ENCODE measurements at regions not wholly inside any gene's neighbourhood (a gene's known extent, or its start where the extent isn't known, plus 50 kb on each side); places are given as distances from the start of the nearest gene placed in this dataset.

DNA sequence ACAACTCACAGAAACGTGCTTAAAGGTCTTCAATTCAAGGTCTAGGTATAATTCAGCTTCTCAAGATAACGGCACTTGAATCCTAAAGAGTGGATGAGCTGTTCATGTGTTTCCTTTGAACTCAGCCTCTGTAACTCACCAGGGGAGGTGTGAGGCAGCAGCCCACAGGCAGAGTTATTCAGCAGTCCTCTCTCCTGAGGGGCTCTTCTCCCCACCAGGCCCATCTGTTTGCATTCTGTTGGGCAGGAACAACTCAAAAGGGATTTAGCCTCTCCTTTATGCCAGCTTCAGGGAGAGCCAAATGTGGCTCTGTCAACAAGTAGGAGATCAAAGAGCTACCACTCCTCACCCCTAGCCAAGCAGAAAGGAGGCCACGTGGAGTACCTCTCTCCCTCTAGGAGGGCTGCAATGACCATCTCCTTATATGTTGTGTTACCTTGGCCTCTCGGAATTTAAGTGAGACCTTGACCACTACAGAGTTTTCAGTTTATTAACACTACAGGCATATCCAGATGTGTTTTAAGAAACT is 151.2 kb downstream of the SPATA18 start:
- Histone ChIP-seq H3K27me3 (ENCODE audit: control insufficient read depth in 1 of 2, insufficient read depth in 1 of 2, low read length in 2 of 2) (no peaks in the 10 kb centered on the region), H3K79me1 (replicated peaks; ENCODE audit: low read length, poor library complexity, severe bottlenecking) (no peaks in the 10 kb centered on the region), H2BK5ac (ENCODE audit: low read depth, low read length, poor library complexity, severe bottlenecking) (no peak overlapping the region), H3K9me3 (ENCODE audit: control insufficient read depth, low read length) (no peaks in the 10 kb centered on the region), H3K18ac (ENCODE audit: low read depth in 1 of 2, low read length in 2 of 2) (no peak overlapping the region), H3K9ac (ENCODE audit: low read length) (no peak overlapping the region), H4K8ac (ENCODE audit: low read length) (no peak overlapping the region), H4K91ac (ENCODE audit: low read length) (no peak overlapping the region), H3K4me2 (ENCODE audit: low read length, poor library complexity, severe bottlenecking) (no peak overlapping the region), H2BK12ac (ENCODE audit: low read length in 2 of 2) (no peak overlapping the region), H2AK5ac (ENCODE audit: low read length, severe bottlenecking) (no peak overlapping the region), H3K4me1 (ENCODE audit: control insufficient read depth, insufficient read depth, low read depth, low read length) (peaks cover 6% of the 10 kb centered on the region), H3K27ac (ENCODE audit: low read length, poor library complexity, severe bottlenecking) (no peak overlapping the region), H3K23ac (ENCODE audit: low read length in 2 of 2) (no peak overlapping the region), H2BK120ac (ENCODE audit: low read depth, low read length) (no peak overlapping the region), H3K4ac (ENCODE audit: low read depth in 1 of 2, low read length in 2 of 2) (no peak overlapping the region), H2BK15ac (ENCODE audit: low read depth, poor library complexity, severe bottlenecking) (no peak overlapping the region), H2AFZ (ENCODE audit: low read depth, low read length) (no peak overlapping the region), H3K4me3 (ENCODE audit: insufficient read depth in 1 of 2, low read depth in 1 of 2, low read length in 2 of 2) (peak overlapping the region in 1 of 2 experiments; percentile 8), H3K14ac (ENCODE audit: low read length in 2 of 2) (no peak overlapping the region), H3K36me3 (ENCODE audit: control insufficient read depth in 1 of 2, insufficient read depth in 2 of 2, low read depth in 1 of 2, low read length in 2 of 2) (peaks cover 0 to 5% of the 10 kb centered on the region in 2 experiments)
- no peak for DNase-seq
- 16% methylated on average over 3 of the region's 4 CpGs for WGBS

GRCh38 chr4:52202931-52203330 is 151.8 kb downstream of the SPATA18 start:
- no CpG with 5 or more reads among the region's 1 CpG for WGBS
- Histone ChIP-seq H3K9ac (ENCODE audit: low read length) (peak overlapping the region; percentile 27), H3K27ac (ENCODE audit: low read length, poor library complexity, severe bottlenecking) (no peak overlapping the region), H3K4me2 (ENCODE audit: low read length, poor library complexity, severe bottlenecking) (no peak overlapping the region), H3K27me3 (ENCODE audit: control insufficient read depth in 1 of 2, insufficient read depth in 1 of 2, low read length in 2 of 2) (no peaks in the 10 kb centered on the region), H3K4ac (ENCODE audit: low read depth in 1 of 2, low read length in 2 of 2) (no peak overlapping the region), H3K18ac (ENCODE audit: low read depth in 1 of 2, low read length in 2 of 2) (no peak overlapping the region), H3K79me1 (replicated peaks; ENCODE audit: low read length, poor library complexity, severe bottlenecking) (no peaks in the 10 kb centered on the region), H3K4me1 (ENCODE audit: control insufficient read depth, insufficient read depth, low read depth, low read length) (peaks cover 6% of the 10 kb centered on the region), H4K8ac (ENCODE audit: low read length) (no peak overlapping the region), H2BK5ac (ENCODE audit: low read depth, low read length, poor library complexity, severe bottlenecking) (no peak overlapping the region), H2BK12ac (ENCODE audit: low read length in 2 of 2) (no peak overlapping the region), H3K23ac (ENCODE audit: low read length in 2 of 2) (no peak overlapping the region), H3K4me3 (ENCODE audit: insufficient read depth in 1 of 2, low read depth in 1 of 2, low read length in 2 of 2) (peak overlapping the region in 1 of 2 experiments; percentile 8), H2AK5ac (ENCODE audit: low read length, severe bottlenecking) (no peak overlapping the region), H3K9me3 (ENCODE audit: control insufficient read depth, low read length) (no peaks in the 10 kb centered on the region), H3K36me3 (ENCODE audit: control insufficient read depth in 1 of 2, insufficient read depth in 2 of 2, low read depth in 1 of 2, low read length in 2 of 2) (peaks cover 0 to 5% of the 10 kb centered on the region in 2 experiments), H2AFZ (ENCODE audit: low read depth, low read length) (no peak overlapping the region), H2BK120ac (ENCODE audit: low read depth, low read length) (no peak overlapping the region), H2BK15ac (ENCODE audit: low read depth, poor library complexity, severe bottlenecking) (no peak overlapping the region), H3K14ac (ENCODE audit: low read length in 2 of 2) (no peak overlapping the region), H4K91ac (ENCODE audit: low read length) (no peak overlapping the region)
- DNase-seq: no peak

DNA sequence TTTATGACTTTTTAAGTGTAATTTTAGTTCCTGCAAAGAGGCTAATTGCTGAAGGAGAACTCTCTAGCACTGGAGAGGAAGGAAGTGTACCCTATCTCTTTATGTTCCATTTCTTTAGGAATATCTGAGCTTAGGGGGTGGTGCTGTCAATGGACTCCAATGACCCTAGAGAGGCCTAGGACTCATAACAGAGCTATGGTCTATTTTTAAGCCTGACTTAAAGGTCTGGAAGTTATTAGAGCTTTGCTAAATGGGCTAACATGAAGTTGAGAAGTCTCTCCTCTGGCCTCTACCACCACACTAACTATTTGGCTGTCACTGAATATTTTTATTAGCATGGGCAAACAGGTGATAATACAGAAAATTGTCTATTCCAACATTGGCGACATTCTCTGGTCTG is 152.2 kb downstream of the SPATA18 start:
- no CpG with 5 or more reads among the region's 1 CpG for WGBS
- no peak overlapping the region for H3K18ac ChIP-seq (ENCODE audit: low read depth in 1 of 2, low read length in 2 of 2)
- no peak overlapping the region for H3K4me2 ChIP-seq (ENCODE audit: low read length, poor library complexity, severe bottlenecking)
- H3K9me3 ChIP-seq (ENCODE audit: control insufficient read depth, low read length): no peaks in the 10 kb centered on the region
- H2AFZ ChIP-seq (ENCODE audit: low read depth, low read length): no peak overlapping the region
- no peak overlapping the region for H2BK120ac ChIP-seq (ENCODE audit: low read depth, low read length)
- no peak for DNase-seq
- H2AK5ac ChIP-seq (ENCODE audit: low read length, severe bottlenecking): no peak overlapping the region
- no peak overlapping the region for H2BK15ac ChIP-seq (ENCODE audit: low read depth, poor library complexity, severe bottlenecking)
- no peak overlapping the region for H3K4me3 ChIP-seq (ENCODE audit: insufficient read depth in 1 of 2, low read depth in 1 of 2, low read length in 2 of 2)
- no peaks in the 10 kb centered on the region for H3K79me1 ChIP-seq (replicated peaks; ENCODE audit: low read length, poor library complexity, severe bottlenecking)
- no peak overlapping the region for H3K27ac ChIP-seq (ENCODE audit: low read length, poor library complexity, severe bottlenecking)
- no peak overlapping the region for H3K14ac ChIP-seq (ENCODE audit: low read length in 2 of 2)
- H3K9ac ChIP-seq (ENCODE audit: low read length): peak overlapping the region; percentile 27
- H4K91ac ChIP-seq (ENCODE audit: low read length): no peak overlapping the region
- H3K36me3 ChIP-seq (ENCODE audit: control insufficient read depth in 1 of 2, insufficient read depth in 2 of 2, low read depth in 1 of 2, low read length in 2 of 2): peaks cover 0 to 5% of the 10 kb centered on the region in 2 experiments
- no peak overlapping the region for H2BK12ac ChIP-seq (ENCODE audit: low read length in 2 of 2)
- H3K4ac ChIP-seq (ENCODE audit: low read depth in 1 of 2, low read length in 2 of 2): no peak overlapping the region
- peaks cover 6% of the 10 kb centered on the region for H3K4me1 ChIP-seq (ENCODE audit: control insufficient read depth, insufficient read depth, low read depth, low read length)
- no peak overlapping the region for H3K23ac ChIP-seq (ENCODE audit: low read length in 2 of 2)
- H4K8ac ChIP-seq (ENCODE audit: low read length): no peak overlapping the region
- no peak overlapping the region for H2BK5ac ChIP-seq (ENCODE audit: low read depth, low read length, poor library complexity, severe bottlenecking)
- no peaks in the 10 kb centered on the region for H3K27me3 ChIP-seq (ENCODE audit: control insufficient read depth in 1 of 2, insufficient read depth in 1 of 2, low read length in 2 of 2)

GRCh38 chr4:52204921-52205320 is 153.8 kb downstream of the SPATA18 start:
- H3K23ac ChIP-seq (ENCODE audit: low read length in 2 of 2): no peak overlapping the region
- no peak overlapping the region for H3K4ac ChIP-seq (ENCODE audit: low read depth in 1 of 2, low read length in 2 of 2)
- H3K14ac ChIP-seq (ENCODE audit: low read length in 2 of 2): no peak overlapping the region
- H2BK15ac ChIP-seq (ENCODE audit: low read depth, poor library complexity, severe bottlenecking): no peak overlapping the region
- no peak overlapping the region for H3K18ac ChIP-seq (ENCODE audit: low read depth in 1 of 2, low read length in 2 of 2)
- H2BK12ac ChIP-seq (ENCODE audit: low read length in 2 of 2): no peak overlapping the region
- H3K36me3 ChIP-seq (ENCODE audit: control insufficient read depth in 1 of 2, insufficient read depth in 2 of 2, low read depth in 1 of 2, low read length in 2 of 2): peaks cover 0 to 5% of the 10 kb centered on the region in 2 experiments
- H3K9me3 ChIP-seq (ENCODE audit: control insufficient read depth, low read length): no peaks in the 10 kb centered on the region
- H3K4me3 ChIP-seq (ENCODE audit: insufficient read depth in 1 of 2, low read depth in 1 of 2, low read length in 2 of 2): no peak overlapping the region
- DNase-seq: no peak
- WGBS: 90% methylated on average over 3 of the region's 3 CpGs
- no peak overlapping the region for H3K4me2 ChIP-seq (ENCODE audit: low read length, poor library complexity, severe bottlenecking)
- no peaks in the 10 kb centered on the region for H3K79me1 ChIP-seq (replicated peaks; ENCODE audit: low read length, poor library complexity, severe bottlenecking)
- no peak overlapping the region for H3K9ac ChIP-seq (ENCODE audit: low read length)
- H3K27ac ChIP-seq (ENCODE audit: low read length, poor library complexity, severe bottlenecking): no peak overlapping the region
- no peaks in the 10 kb centered on the region for H3K27me3 ChIP-seq (ENCODE audit: control insufficient read depth in 1 of 2, insufficient read depth in 1 of 2, low read length in 2 of 2)
- H4K8ac ChIP-seq (ENCODE audit: low read length): no peak overlapping the region
- no peak overlapping the region for H2AFZ ChIP-seq (ENCODE audit: low read depth, low read length)
- H2AK5ac ChIP-seq (ENCODE audit: low read length, severe bottlenecking): no peak overlapping the region
- no peak overlapping the region for H4K91ac ChIP-seq (ENCODE audit: low read length)
- H3K4me1 ChIP-seq (ENCODE audit: control insufficient read depth, insufficient read depth, low read depth, low read length): no peaks in the 10 kb centered on the region
- no peak overlapping the region for H2BK5ac ChIP-seq (ENCODE audit: low read depth, low read length, poor library complexity, severe bottlenecking)
- H2BK120ac ChIP-seq (ENCODE audit: low read depth, low read length): no peak overlapping the region

Measured in mesenchymal stem cell (in vitro differentiated cells and primary cell).